G401.6 (cell line): ENCODE measurements at regions not wholly inside any gene's neighbourhood (a gene's known extent, or its start where the extent isn't known, plus 50 kb on each side); places are given as distances from the start of the nearest gene placed in this dataset.

ENCODE experiments used
- FAIRE-seq: peaks from 2 replicates; lab custom pipeline; 2012; peaks lifted over from hg19 to GRCh38; lab: Jason Lieb, UNC

DNA sequence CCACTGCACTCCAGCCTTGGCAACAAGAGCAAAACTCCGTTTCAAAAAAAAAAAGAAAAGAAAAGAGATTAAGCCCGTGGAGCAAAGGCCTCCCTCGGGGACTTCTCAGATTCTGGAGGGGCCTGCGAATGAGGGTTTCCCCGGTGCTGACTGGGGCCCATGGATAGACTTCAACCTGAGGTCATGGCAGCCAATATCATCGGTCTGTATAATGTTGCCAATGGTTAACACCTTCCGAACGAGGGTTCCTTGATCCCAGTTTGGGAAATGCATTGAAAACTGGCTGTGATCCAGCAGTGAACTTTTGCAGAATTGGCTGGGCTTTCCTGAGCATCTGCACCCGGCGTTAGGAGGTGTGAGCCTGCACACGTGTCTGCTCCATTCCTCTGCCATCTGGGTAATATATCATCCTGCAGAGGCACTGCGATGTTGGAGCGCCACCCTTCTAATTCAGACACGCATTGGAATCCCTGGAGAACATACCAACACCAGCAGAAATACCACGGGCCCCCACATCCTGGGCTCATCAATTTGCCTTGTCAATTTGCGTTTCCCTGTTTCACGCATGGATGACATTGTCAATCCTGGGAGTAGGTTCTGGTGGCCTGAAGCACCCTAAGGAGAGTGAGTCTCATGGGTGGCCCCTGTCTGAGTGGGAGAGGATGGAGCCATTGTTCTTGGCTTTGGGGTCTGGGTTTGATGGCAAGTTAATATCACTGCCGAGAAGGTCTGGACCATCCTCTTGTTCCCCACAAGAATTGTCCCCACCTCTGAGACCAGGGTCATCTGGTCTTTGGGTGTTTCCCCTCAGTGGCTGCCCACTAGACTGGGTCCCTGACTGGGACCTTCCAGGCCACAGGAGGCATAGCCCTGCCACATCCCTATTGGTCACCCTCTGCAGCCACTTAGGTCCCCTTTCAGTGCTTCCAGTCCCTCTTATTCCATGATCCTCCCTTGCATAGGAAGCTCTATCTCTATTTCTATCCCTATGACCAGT lies 441.0 kb downstream of the PTPRU start:
- FAIRE-seq, result no peak

DNA sequence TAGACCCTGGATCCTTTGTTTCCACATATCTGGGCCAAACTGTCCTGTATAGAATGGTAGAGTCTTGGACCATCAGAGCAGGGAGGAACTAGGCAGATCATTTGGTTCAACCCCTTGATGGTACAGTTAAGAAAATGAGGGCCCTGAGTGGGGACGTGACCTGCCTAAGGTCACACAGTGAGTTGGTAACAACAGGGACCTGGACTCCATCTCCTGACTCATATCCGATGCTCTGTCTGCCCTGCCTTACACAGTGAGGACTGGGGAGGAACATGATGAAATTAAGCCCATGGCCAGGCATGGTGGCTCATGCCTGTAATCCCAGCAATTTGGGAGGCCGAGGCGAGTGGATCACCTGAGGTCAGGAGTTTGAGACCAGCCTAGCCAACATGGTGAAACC lies 440.2 kb downstream of the PTPRU start:
- no peak for FAIRE-seq

DNA sequence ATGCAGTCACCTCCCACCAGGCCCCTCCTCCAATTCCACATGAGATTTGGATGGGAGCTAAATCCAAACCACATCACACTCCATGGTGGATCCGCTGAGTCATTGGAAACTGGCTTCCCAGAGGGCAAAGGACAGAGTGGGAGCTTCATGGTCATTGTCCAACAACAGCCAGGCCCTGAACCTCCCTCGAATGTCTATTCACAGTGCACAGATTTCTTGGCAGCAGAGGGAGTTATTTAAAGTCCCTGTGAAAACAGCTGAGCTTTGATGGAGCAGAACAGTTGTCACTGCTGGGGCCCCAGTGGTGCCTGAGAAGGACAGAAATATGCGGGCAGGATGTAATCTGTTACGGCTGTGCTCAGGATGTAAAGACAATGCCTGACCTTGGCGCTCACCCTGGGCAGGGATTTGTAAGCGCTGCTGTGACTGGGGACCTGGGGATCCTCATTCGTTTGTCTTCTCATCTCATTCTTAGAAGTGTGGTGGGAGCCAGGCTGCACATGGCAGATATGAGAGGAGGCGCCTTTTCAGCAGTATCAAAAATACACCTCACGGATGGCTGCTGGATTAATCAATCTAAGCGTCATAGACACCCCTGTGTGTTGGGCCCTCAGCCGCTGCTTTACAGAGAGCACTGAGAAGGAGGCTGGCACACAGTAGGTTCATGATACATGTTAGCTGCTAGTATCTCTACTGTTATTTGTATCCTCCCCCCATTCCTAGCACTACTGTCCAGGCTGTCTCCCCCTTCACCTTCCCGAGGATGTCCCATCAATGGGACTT lies 439.4 kb downstream of the PTPRU start:
- FAIRE-seq, result no peak

DNA sequence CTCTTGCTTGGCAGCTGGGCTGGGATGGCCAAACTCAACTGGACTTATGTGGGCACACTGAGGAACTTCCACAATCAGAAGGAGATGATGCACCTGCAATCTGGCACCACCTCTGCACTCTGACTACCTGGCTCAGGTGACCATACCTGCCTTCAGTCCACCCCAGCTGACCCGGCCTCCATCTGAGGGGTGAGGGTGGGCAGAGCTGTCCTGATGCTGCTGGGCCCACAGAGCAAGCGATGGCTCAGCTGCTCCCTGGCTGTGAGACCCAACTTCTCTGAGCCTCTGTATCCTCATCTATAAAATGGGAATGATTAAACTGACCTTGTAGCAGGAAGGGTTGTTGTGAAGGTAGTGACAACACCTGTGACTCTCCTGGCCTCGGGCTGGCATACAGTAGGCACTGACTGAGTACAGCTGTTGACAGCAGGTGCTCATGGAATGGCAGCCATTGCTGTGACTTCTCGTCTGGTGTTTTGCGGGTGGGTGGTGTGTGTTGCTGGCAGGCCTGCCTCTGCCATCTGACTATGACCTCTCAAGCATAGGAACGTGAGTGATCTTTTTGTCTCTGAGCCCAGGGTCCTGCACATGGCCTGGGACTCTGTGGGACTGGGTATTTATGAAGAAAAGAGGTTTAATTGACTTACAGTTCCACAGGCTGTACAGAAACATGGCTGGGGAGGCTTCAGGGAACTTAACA lies 438.5 kb downstream of the PTPRU start:
- no peak for FAIRE-seq

DNA sequence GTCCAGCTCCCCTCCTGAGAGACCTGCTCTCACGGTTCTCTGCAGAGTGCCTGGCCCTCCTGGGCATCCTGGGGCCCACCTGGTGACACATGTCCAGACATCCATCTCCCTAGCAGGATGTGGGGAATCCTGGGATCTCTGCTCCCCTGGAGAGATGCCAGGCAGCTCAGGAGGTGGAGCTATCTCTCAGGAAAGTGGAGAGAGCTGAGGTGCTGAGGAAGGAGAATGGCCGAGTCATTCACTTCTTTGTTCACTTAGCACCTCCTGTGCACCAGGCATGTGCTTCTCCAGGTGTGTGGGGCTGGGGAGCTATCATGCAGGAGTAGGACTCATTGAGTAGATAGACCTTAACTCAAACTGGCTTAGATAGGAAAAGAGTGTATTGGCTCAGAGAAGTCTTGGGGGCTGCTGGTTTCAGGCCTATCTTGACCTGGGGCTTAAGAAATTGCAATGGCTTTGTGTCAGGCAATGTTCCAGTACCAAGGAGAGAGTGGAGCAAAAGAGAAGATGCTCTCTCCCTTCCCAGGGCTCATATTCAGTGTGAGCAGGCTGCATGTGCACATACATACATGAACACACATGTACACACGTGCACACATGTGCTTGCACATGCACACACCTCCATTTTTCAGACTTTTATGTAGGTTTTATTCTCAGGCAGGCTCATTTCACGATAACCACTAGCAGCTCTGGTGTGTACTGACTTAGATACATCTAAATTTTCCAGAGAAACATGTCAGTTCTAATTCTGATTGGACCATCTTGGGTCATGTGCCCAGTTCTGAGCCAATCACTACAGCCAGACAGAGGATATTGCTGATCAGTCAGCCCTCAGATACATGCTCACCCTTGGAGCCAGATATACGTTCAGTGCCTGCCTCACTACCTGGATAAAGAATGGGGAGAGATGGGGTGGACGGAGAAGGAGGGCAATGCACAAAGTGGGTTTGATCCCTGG lies 437.6 kb downstream of the PTPRU start:
- no peak for FAIRE-seq

DNA sequence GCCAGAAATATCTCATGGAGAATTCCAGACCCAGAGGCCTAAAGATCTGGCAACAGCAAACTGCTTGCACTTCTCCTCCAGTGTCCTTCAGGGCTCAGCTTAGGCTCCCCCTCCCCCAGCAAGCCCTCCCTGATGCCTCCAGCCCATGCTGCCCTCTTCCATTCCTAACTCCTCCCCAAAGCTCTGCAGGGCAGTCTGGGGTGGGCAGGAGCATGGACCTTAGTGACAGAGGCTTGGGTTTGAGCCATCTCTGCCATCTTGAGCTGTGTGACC lies 436.8 kb downstream of the PTPRU start:
- FAIRE-seq, result no peak

DNA sequence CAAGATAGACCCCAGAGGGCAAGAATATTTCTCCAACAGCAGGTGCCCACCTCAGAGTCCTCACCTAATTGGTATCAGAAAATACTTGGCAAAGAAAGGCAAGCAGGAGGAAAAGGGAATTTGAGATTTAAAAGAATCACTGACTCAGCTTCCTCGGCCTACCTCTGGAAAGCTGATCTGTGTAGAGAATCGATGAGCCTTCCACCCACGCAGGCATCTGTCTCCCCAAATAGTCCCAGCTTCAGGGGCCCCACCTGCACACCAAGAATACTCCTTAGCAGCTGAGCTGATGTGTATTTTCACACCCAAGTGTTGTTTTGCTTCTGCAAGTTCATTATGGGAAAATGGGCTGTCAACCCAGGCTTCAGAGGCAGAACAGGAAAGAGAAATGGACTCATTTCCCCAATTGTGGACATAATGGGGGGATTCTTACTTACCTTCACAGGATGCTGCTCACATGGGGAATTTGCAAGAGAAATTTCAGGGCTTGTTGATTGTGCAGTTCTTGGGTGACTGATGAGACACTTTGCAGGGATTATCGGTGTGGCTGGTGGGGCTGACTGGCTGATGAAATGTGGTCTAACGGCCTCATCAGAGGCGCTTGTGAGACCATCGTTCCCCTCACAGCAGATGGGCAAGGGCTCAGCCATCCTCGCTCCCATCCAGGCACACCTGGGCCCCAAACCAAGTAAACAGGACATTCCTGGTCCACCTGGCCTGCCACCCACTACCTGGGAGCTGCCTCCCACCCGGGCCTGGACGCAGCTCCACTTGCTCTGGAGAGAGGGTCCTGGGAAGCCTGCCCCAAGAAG lies 436.3 kb downstream of the PTPRU start:
- no peak for FAIRE-seq

DNA sequence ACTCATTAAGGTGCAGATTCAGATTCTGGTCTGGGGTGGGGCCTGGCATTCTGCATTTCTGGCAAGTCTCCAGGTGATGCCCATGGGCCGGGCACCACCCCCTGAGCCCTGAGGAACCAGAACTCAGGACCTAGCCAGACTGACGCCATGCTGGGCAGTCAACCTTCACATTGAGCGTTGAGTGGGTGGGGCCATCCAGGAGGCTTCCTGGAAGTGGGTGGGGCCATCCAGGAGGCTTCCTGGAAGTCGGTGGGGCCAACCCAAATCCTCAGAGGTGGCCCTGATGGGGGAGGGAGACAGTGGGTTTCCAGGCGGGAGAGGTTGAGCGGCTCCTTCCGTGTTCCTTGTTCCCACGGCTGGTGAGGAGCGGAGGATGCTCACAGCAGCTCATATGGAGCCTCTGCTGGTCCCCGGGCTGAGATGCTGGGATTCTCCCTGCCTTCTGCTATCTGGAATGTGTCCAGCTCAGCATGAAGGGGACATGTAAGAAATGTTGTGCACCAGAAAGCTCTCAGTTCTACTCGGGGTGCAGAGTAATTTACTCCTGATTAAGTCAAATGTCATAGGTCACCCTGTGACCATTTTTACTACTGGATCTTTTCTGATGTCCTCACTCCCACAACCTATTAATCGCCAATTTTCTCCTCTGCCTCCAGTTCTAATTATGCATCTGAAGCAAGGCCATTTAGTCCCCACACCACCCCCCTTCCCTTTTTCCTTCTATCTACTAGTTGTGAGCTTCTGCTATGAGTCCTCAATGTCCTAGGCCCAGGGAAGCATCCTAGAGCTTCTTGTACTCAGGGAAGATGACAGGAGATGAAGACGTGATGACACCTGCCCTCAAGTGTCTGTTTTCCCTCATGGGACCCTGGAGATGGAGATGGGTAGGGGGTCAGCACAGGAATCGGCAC lies 435.4 kb downstream of the PTPRU start:
- no peak for FAIRE-seq

DNA sequence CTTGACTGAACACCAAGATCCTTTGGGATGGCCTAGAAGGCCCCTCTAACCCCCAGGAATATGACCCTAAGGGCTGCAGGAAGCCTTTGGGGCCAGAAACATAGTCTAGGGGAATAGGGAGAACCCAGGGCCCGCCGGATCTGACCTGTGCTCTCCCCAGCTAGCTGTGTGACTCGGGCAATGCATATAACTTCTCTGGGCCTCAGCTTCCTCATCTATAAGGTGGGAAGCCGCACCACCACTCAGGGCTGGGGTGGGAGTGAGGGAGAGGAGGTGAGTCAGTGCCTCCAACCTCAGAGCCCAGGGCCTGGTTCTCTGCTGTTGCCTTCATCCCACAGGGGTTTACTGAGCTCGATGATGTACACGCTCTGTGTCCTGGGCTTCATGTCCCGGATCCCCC lies 434.4 kb downstream of the PTPRU start:
- FAIRE-seq, result no peak

DNA sequence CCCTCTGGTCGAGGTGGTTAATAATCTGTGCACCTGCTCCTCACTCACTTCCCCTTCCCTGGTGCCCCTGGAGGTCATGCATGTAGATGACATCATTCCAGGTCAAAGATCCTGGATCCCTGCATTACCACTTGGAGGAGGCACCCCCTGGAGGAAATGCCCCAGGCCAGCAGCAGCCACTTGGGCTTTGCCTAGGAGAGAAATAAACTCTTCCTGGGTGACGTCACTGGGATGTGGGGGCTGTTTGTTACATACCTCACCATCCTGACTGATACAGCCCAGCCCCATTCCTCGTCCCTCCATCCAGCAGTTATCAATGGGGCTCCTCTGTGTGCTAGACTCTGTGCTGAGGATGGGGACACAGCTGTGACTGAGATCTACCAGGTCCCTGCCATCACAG lies 433.6 kb downstream of the PTPRU start:
- FAIRE-seq, result no peak

DNA sequence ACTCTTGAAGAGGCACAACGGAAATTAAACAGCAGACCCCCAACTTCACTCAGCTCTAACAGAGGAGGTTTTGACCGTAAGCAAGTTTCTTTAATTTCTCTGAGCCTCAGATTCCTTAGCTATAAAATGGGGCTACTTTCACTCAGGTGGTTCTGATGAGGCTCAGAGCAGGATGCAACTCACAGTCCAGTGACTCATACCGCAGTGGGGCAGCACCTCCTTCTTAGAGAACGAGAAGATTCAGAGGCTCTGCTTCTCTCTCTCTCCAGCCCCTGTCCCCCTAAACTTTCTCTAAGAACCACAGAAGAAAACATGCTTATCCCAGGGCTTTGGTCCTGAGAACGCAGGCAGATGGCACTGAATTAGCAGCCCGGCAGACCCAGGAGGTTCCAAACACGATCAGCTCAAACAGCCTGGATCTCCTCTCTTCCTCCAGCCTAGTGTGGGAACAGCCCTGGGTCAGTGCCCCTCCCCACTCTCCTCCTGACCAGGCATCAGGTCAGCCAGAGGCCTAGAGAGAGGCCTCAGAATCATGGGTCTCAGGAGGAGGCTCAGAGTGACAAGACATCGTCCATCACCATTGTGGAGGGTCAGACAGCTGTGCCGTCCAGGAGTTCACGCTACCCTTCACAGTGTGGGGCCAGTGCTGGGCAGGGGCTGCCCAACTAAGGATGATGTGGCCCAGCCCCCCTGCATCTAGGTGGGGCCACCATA lies 433.0 kb downstream of the PTPRU start:
- no peak for FAIRE-seq

DNA sequence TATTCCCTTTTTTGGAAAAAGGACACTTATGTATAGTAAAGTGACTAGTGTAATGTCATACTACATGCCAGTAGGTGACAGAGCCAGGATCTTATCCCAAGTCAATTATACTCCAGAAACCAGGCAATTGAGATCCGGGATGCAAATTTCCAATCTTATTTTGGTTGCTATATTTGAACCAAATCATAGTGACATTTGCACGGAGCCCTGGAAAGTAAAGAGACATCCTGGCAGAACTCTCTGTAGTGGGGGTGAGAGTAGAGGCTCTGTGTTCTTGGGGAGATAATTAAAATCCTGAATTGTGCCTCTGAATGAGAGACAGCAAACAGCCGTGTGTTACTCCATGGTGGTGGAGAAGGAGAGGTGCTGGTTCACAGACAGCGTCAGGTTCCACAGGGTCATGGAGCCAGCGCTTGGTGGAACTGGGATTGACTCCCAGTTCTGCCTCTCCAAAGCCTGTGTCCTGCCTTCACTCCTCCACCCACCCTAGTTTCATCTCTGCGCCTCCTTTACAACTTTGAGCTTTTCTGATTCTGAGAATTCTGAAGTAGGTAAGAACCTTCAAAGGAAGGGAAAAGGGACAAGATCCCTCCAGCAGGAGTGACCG lies 432.3 kb downstream of the PTPRU start:
- no peak for FAIRE-seq

DNA sequence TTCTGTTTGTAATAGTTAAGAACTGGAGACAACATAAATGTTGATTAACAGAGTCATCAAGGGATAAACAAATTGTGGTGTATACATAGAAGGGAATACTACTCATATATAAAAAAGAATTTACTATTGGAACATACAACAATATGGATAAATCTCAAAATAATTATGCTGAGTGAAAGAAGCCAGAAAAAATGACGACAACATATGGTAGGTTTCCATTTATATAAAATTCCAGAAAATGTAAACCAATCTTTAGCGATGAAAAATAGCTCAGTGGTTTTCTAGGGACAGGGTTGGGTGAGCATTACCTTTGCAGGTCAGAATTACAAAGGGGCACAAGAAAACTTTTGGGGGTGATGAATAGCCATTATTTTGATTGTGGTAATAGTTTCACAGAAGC lies 431.6 kb downstream of the PTPRU start:
- FAIRE-seq, result no peak

DNA sequence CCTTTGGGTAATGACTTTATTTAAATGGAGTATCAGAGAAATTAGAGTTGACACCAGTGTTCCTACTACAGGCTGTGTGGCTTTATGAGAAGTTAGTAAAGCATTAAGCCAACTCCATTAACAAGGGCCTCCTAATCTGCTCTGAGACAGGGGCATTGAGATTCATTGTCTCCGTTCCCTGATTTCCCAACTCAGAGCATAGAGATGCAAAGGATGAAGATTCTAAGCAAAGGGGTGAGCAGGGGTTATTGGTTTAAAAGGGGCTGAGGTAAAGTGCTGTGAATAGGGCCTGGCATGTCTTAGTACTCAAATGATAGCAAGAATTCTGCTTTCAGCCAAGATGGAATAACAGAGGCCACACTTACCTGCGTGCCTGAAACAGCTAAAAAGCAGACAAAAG lies 428.4 kb downstream of the PTPRU start:
- FAIRE-seq, result no peak

DNA sequence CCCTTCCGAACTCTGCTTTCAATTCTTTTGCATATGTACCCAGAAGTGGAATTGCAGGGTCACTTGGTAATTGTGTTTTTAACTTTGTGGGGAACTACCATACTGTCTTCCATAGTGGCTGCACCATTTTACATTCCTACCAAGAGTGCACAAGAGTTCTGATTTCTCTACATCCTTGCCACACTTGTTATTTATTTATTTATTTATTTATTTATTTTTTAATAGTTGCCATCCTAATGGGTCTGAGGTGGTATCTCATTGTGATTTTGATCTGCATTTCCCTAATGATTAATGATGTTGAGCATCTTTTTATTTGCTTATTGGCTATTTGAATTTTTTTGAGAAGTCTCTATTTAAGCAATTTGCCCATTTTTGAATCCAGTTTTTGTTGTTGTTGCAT lies 422.4 kb downstream of the PTPRU start:
- no peak for FAIRE-seq

DNA sequence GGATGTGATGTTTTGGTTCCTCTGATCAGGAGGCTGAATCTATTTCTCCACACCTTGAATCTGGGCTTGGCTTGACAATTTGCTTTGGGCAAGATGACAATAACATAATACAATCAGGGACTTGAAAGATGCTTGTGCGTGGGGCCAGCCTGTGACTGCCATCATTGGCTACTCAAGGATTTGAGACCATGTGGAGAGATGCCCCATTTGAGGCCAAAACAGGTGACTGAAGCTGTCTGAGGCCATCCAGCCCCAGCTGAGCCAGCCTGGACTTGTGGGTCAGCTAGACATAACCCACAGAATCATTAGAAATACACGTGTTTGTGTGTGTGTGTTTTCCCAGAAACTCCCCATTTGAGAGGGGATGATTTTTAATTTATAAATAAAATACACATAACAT lies 421.5 kb downstream of the PTPRU start:
- no peak for FAIRE-seq

DNA sequence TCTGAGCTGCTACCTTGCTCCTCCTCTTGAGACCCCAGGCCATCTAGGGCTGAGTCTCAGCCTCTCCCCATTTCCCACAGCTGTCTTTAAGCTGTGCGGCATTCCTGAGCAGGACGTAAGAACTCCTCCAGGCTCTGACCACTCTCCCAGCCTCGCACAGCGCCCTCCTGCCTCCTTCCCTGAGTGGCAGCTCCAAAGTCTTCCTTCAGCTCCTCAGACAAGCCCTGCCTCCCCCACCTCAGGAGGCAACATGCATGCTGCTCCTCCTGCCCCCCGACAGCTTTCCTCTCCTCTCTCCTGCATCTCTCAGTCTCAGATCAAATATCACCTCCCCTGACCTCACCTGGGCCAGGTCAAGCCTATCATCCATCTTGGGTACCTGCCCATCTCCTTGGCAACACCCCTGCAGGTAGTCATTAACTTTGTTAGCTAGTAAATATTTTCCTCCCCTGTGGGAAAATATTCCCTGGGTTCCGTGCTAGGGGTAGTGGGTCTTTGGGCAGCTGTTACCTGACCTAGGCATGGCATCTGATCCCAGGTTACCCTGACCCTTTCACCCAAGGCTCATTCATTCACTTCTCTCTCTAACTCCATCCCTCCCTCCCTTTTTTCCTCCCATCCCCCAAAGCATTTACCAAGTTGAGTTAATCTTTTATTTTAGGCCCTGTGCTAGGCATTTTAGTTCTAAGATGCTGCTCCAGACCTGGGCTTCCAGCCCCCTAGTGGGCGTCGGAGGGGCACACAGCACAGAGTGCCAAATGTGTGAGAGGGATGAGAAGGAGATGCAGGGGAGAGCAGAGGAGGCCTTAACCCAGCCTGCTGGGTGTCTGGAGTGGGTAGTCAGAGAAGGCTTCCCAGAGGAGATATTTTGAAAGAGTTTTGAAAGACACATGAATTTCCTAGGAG lies 419.9 kb downstream of the PTPRU start:
- no peak for FAIRE-seq

DNA sequence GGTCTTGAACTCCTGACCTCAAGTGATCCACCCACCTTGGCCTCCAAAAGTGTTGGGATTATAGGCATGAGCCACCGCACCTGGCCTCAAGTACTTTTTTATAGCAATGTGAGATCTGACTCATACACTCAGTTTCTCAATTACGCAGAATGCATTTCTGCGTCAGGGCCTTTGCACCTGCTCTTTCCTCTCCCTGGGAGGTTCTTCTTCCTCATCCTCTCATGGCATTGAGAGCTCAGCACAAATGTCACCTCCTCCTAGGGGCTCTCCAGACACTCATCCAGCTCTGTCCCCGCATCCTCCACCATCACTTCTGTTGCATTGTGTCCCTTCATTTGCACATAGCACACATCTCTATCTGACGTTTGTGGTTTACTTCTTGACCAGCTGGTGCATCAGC lies 418.8 kb downstream of the PTPRU start:
- FAIRE-seq, result no peak
